Neural cell (in vitro differentiated cells): ENCODE measurements at regions not wholly inside any gene's neighbourhood (a gene's known extent, or its start where the extent isn't known, plus 50 kb on each side); places are given as distances from the start of the nearest gene placed in this dataset.

Experiments
- H2AFZ ChIP-seq: fragments of 200-600, 300-800 bp; sonication (generic), shearing (Covaris generic); 2 replicates; pipeline ENCODE4 v1.6.0; 2014; ENCODE audit warnings: low read depth, mild to moderate bottlenecking, antibody characterized with exemption, low read length, moderate library complexity
- H3F3A ChIP-seq: fragments of 200-600 bp; shearing (Covaris generic); 2 replicates; pipeline ENCODE4 v1.6.1; 2016; ENCODE audit warnings: mild to moderate bottlenecking, moderate library complexity, mixed read lengths, antibody characterized with exemption, low read length; ENCODE audit not compliant: insufficient read depth, poor library complexity, severe bottlenecking
- H3K27ac ChIP-seq: fragments of 200-600, 300-800 bp; sonication (generic), shearing (Covaris generic); 2 replicates; pipeline ENCODE4 v1.5.1; 2014; ENCODE audit warnings: mild to moderate bottlenecking, low read length, moderate library complexity
- H3K27me3 ChIP-seq: fragments of 300-800, 200-600 bp; sonication (generic), shearing (Covaris generic); 2 replicates; pipeline ENCODE4 v1.6.0; 2014; ENCODE audit warnings: mild to moderate bottlenecking, low read depth, low read length, moderate library complexity; ENCODE audit not compliant: insufficient read depth
- H3K36me3 ChIP-seq: fragments of 300-800, 200-600 bp; sonication (generic), shearing (Covaris generic); 2 replicates; pipeline ENCODE4 v1.5.1; 2014; ENCODE audit warnings: mild to moderate bottlenecking, antibody characterized with exemption, low read length, moderate library complexity; ENCODE audit not compliant: insufficient read depth
- H3K4me2 ChIP-seq: fragments of 300-800, 200-600 bp; sonication (generic), shearing (Covaris generic); 2 replicates; pipeline ENCODE4 v1.6.0; 2014; ENCODE audit warnings: mild to moderate bottlenecking, low read length
- H3K4me3 ChIP-seq: fragments of 300-800, 200-600 bp; sonication (generic), shearing (Covaris generic); 2 replicates; pipeline ENCODE4 v1.5.1; 2014; ENCODE audit warnings: mild to moderate bottlenecking, low read length, moderate library complexity
- H3K79me2 ChIP-seq: fragments of 200-600 bp; shearing (Covaris generic); replicated peaks from 2 replicates; pipeline ENCODE4 v1.6.0; 2014; ENCODE audit warnings: mild to moderate bottlenecking, low read length, moderate library complexity; ENCODE audit not compliant: insufficient read depth
- H3K9ac ChIP-seq: fragments of 300-800, 200-600 bp; sonication (generic), shearing (Covaris generic); 2 replicates; pipeline ENCODE4 v1.6.1; 2016; ENCODE audit warnings: mild to moderate bottlenecking, low read length, mixed read lengths
- H3K9me2 ChIP-seq: fragments of 200-600 bp; shearing (Covaris generic); 2 replicates; pipeline ENCODE4 v1.6.1; 2016; ENCODE audit warnings: mild to moderate bottlenecking, low read length, mixed read lengths; ENCODE audit not compliant: insufficient read depth
- H3K9me3 ChIP-seq: fragments of 200-600, 300-800 bp; sonication (generic), shearing (Covaris generic); 2 replicates; pipeline ENCODE4 v1.6.1; 2016; ENCODE audit warnings: mild to moderate bottlenecking, mixed run types, low read length, moderate library complexity, mixed read lengths
- H4K20me1 ChIP-seq: fragments of 200-600 bp; shearing (Covaris generic); 2 replicates; pipeline ENCODE4 v1.6.1; 2016; ENCODE audit warnings: mild to moderate bottlenecking, mixed run types; ENCODE audit not compliant: insufficient read depth
- EP300 ChIP-seq: fragments of 450-650 bp; conservative IDR thresholded peaks from 2 replicates; pipeline ENCODE4 v1.6.1; 2014; ENCODE audit warnings: antibody characterized with exemption, mild to moderate bottlenecking, moderate library complexity; ENCODE audit not compliant: poor library complexity, severe bottlenecking
- EZH2 ChIP-seq: fragments of 200-600, 300-800 bp; shearing (Covaris generic), sonication (generic); IDR thresholded peaks from 2 replicates; pipeline ENCODE4 v1.6.1; 2014; ENCODE audit warnings: antibody characterized with exemption, low read length, borderline replicate concordance, mild to moderate bottlenecking; ENCODE audit not compliant: insufficient read depth, poor library complexity, severe bottlenecking
- MXI1 ChIP-seq: fragments of 450-650 bp; conservative IDR thresholded peaks from 2 replicates; pipeline ENCODE4 v1.6.1; 2014; ENCODE audit warnings: antibody characterized with exemption, mild to moderate bottlenecking; ENCODE audit not compliant: poor library complexity, severe bottlenecking
- POLR2AphosphoS5 ChIP-seq: IDR thresholded peaks from 2 replicates; pipeline ENCODE4 v1.6.1; 2012
- RAD21 ChIP-seq: fragments of 450-650 bp; conservative IDR thresholded peaks from 2 replicates; pipeline ENCODE4 v1.6.1; 2014; ENCODE audit warnings: antibody characterized with exemption, mild to moderate bottlenecking, moderate library complexity
- SMC3 ChIP-seq: fragments of 450-650 bp; conservative IDR thresholded peaks from 2 replicates; pipeline ENCODE4 v1.6.1; 2014; ENCODE audit warnings: antibody characterized with exemption, mild to moderate bottlenecking, moderate library complexity; ENCODE audit not compliant: poor library complexity
- TAF1 ChIP-seq: IDR thresholded peaks from 2 replicates; pipeline ENCODE4 v1.6.1; 2012; ENCODE audit warnings: low read depth
- TF ChIP-seq, protein P1 (sequence below): fragments of 450-650 bp; IDR thresholded peaks from 2 replicates; pipeline ENCODE4 v1.5.1; 2014; ENCODE audit warnings: antibody characterized with exemption, mild to moderate bottlenecking, moderate library complexity; ENCODE audit not compliant: poor library complexity, severe bottlenecking
- TF ChIP-seq, protein P2 (sequence below): IDR thresholded peaks from 2 replicates; pipeline ENCODE4 v1.6.1; 2012; ENCODE audit warnings: borderline replicate concordance

DNA sequence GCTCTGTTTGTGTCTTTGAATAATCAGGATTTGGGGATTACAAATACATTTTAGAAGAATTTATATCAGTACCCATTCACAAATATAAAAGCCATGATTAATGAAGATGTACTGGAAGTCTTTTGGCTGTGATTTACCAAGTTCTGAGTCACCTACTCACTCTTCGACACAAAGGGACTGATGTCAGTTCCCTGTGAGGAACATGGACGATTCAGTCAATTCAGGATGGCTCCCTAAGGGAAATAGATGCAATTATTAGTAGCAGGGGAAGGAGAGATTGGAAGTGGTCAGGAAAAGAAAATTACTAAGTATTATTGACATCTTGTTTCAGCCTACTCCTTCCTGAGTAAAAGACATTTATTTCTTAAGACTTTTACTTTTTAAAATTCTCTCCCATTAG, 550.7 kb upstream of the SLIT2 start:
- no peak overlapping the region for H3K4me3 ChIP-seq

DNA sequence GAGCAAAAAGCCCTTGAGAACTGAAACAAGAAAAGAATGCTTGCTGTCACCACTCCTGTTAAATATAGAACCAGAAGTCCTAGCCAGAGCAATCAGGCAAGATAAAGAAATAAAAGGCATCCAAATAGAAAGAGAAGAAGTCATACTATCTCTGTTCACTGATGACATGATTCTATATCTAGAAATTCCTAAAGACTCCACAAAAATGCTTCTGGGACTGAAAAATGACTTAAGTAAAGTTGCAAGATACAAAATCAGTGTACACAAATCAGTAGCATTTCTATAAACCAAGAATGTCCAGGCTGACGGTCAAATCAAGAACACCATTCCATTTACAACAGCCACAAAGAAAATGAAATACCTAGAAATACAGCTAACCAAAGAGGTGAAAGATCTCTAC, 552.7 kb upstream of the SLIT2 start:
- Histone ChIP-seq H3K79me2 (no peaks in the 10 kb centered on the region), H2AFZ (no peak overlapping the region), H3K27ac (no peak overlapping the region), H3K27me3 (no peaks in the 10 kb centered on the region), H3K9ac (no peak overlapping the region), H4K20me1 (no peaks in the 10 kb centered on the region), H3K4me3 (no peak overlapping the region), H3K9me3 (peaks cover 4% of the 10 kb centered on the region), H3K36me3 (no peaks in the 10 kb centered on the region), H3K4me2 (no peak overlapping the region), H3F3A (no peaks in the 10 kb centered on the region), H3K9me2 (no peaks in the 10 kb centered on the region)
- TF ChIP-seq POLR2AphosphoS5: no peak
- TF ChIP-seq, protein P1, sequence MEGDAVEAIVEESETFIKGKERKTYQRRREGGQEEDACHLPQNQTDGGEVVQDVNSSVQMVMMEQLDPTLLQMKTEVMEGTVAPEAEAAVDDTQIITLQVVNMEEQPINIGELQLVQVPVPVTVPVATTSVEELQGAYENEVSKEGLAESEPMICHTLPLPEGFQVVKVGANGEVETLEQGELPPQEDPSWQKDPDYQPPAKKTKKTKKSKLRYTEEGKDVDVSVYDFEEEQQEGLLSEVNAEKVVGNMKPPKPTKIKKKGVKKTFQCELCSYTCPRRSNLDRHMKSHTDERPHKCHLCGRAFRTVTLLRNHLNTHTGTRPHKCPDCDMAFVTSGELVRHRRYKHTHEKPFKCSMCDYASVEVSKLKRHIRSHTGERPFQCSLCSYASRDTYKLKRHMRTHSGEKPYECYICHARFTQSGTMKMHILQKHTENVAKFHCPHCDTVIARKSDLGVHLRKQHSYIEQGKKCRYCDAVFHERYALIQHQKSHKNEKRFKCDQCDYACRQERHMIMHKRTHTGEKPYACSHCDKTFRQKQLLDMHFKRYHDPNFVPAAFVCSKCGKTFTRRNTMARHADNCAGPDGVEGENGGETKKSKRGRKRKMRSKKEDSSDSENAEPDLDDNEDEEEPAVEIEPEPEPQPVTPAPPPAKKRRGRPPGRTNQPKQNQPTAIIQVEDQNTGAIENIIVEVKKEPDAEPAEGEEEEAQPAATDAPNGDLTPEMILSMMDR: no peak
- TF ChIP-seq EP300: no peak
- TF ChIP-seq SMC3: no peak
- no peak for TF ChIP-seq RAD21
- TF ChIP-seq TAF1: no peak
- no peak for TF ChIP-seq MXI1
- TF ChIP-seq, protein P2, sequence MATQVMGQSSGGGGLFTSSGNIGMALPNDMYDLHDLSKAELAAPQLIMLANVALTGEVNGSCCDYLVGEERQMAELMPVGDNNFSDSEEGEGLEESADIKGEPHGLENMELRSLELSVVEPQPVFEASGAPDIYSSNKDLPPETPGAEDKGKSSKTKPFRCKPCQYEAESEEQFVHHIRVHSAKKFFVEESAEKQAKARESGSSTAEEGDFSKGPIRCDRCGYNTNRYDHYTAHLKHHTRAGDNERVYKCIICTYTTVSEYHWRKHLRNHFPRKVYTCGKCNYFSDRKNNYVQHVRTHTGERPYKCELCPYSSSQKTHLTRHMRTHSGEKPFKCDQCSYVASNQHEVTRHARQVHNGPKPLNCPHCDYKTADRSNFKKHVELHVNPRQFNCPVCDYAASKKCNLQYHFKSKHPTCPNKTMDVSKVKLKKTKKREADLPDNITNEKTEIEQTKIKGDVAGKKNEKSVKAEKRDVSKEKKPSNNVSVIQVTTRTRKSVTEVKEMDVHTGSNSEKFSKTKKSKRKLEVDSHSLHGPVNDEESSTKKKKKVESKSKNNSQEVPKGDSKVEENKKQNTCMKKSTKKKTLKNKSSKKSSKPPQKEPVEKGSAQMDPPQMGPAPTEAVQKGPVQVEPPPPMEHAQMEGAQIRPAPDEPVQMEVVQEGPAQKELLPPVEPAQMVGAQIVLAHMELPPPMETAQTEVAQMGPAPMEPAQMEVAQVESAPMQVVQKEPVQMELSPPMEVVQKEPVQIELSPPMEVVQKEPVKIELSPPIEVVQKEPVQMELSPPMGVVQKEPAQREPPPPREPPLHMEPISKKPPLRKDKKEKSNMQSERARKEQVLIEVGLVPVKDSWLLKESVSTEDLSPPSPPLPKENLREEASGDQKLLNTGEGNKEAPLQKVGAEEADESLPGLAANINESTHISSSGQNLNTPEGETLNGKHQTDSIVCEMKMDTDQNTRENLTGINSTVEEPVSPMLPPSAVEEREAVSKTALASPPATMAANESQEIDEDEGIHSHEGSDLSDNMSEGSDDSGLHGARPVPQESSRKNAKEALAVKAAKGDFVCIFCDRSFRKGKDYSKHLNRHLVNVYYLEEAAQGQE: no peak
- TF ChIP-seq EZH2: no peak

More for the DNA sequence above, 550.7 kb upstream of the SLIT2 start:
- H3K27ac ChIP-seq: no peak overlapping the region
- no peaks in the 10 kb centered on the region for H3K27me3 ChIP-seq
- no peaks in the 10 kb centered on the region for H3F3A ChIP-seq
- H3K9ac ChIP-seq: no peak overlapping the region
- H3K36me3 ChIP-seq: no peaks in the 10 kb centered on the region
- no peak overlapping the region for H3K4me2 ChIP-seq
- H3K9me2 ChIP-seq: no peaks in the 10 kb centered on the region
- H2AFZ ChIP-seq: no peak overlapping the region
- H3K9me3 ChIP-seq: peaks cover 4% of the 10 kb centered on the region
- no peaks in the 10 kb centered on the region for H3K79me2 ChIP-seq
- TF ChIP-seq, protein P2: peak; percentile 74
- TF ChIP-seq MXI1: no peak
- no peaks in the 10 kb centered on the region for H4K20me1 ChIP-seq
